IMR-90 (cell line): ENCODE measurements at regions not wholly inside any gene's neighbourhood (a gene's known extent, or its start where the extent isn't known, plus 50 kb on each side); places are given as distances from the start of the nearest gene placed in this dataset.

Experiments used
- ATAC-seq: fragments of 200-7000 bp; cut with Tn5 transposase; 2 replicates; pipeline ENCODE4 v1.9.1; 2020; ENCODE audit warnings: low read depth, mild to moderate bottlenecking, moderate library complexity
- BruUV-seq: library from RNA; stranded (reverse); fragments of 400-500 nt; replicated peaks from 2 replicates; lab custom pipeline; 2021; lab: Mats Ljungman, UMichigan
- CTCF ChIA-PET: fragments of 300-600 bp; formaldehyde crosslinking; extraction: SDS; loops from one replicate; lab custom pipeline; 2021; ENCODE audit warnings: antibody characterized with exemption; lab: Yijun Ruan, JAX
- POLR2A ChIA-PET: fragments of 300-600 bp; sonication (Branson Sonifier 250); formaldehyde crosslinking; loops from one replicate; lab custom pipeline; 2022; ENCODE audit warnings: antibody characterized with exemption; ENCODE audit not compliant: unreplicated experiment; lab: Charles Lee
- DNase-seq: peaks from one replicate; pipeline ENCODE4 v3.0.0; 2013
- H2AFZ ChIP-seq: replicated peaks from 2 replicates; pipeline ENCODE3; 2013; ENCODE audit warnings: low read length, mild to moderate bottlenecking; ENCODE audit not compliant: poor library complexity
- H2AK5ac ChIP-seq: 2 replicates; pipeline ENCODE4 v1.6.1; 2013; ENCODE audit warnings: low read depth, low read length, inconsistent platforms
- H2AK9ac ChIP-seq: replicated peaks from 2 replicates; pipeline ENCODE3; 2013; ENCODE audit warnings: mild to moderate bottlenecking, low read depth, low read length, moderate library complexity; ENCODE audit not compliant: poor library complexity
- H2BK120ac ChIP-seq: 2 replicates; pipeline ENCODE4 v1.6.1; 2013; ENCODE audit warnings: low read depth, low read length, inconsistent platforms
- H2BK15ac ChIP-seq: 3 replicates; pipeline ENCODE4 v1.6.1; 2013; ENCODE audit warnings: low read depth, low read length, inconsistent platforms
- H2BK20ac ChIP-seq: 2 replicates; pipeline ENCODE4 v1.6.1; 2013; ENCODE audit warnings: low read depth, mild to moderate bottlenecking, inconsistent platforms, low read length, moderate library complexity
- H2BK5ac ChIP-seq: 2 replicates; pipeline ENCODE4 v1.6.1; 2013; ENCODE audit warnings: mild to moderate bottlenecking, low read depth, low read length, inconsistent platforms; ENCODE audit not compliant: poor library complexity, severe bottlenecking
- H3K14ac ChIP-seq: replicated peaks from 2 replicates; pipeline ENCODE4 v1.6.1; 2013; ENCODE audit warnings: low read depth, low read length, inconsistent platforms
- H3K18ac ChIP-seq: 2 replicates; pipeline ENCODE4 v1.6.1; 2013; ENCODE audit warnings: low read depth, low read length, control low read depth
- H3K23ac ChIP-seq: 2 replicates; pipeline ENCODE4 v1.6.1; 2013; ENCODE audit warnings: low read depth, low read length, inconsistent platforms
- H3K27ac ChIP-seq: 2 replicates; pipeline ENCODE4 v1.5.1; 2013; ENCODE audit warnings: mild to moderate bottlenecking, control low read depth, low read length; ENCODE audit not compliant: insufficient read depth
- H3K27me3 ChIP-seq: 2 replicates; pipeline ENCODE4 v1.6.1; 2013; ENCODE audit warnings: low read length; ENCODE audit not compliant: control insufficient read depth, insufficient read depth
- H3K36me3 ChIP-seq: 2 replicates; pipeline ENCODE4 v1.6.1; 2013; ENCODE audit warnings: low read length, mixed read lengths; ENCODE audit not compliant: control insufficient read depth, insufficient read depth
- H3K4ac ChIP-seq: 2 replicates; pipeline ENCODE4 v1.6.1; 2013; ENCODE audit warnings: low read depth, low read length, inconsistent platforms
- H3K4me1 ChIP-seq: 2 replicates; pipeline ENCODE4 v1.6.1; 2013; ENCODE audit warnings: low read length, mixed read lengths; ENCODE audit not compliant: control insufficient read depth, insufficient read depth
- H3K4me2 ChIP-seq: 2 replicates; pipeline ENCODE4 v1.6.1; 2013; ENCODE audit warnings: low read depth, mild to moderate bottlenecking, control low read depth, low read length, moderate library complexity
- H3K4me3 ChIP-seq: 2 replicates; pipeline ENCODE4 v1.5.1; 2013; ENCODE audit warnings: low read depth, mild to moderate bottlenecking, control low read depth, low read length, moderate library complexity; ENCODE audit not compliant: insufficient read depth
- H3K56ac ChIP-seq: 2 replicates; pipeline ENCODE4 v1.6.1; 2013; ENCODE audit warnings: low read length, inconsistent platforms; ENCODE audit not compliant: insufficient read depth; ENCODE audit errors: extremely low read depth
- H3K79me1 ChIP-seq, 2 experiments: 2 replicates each; pipeline ENCODE4 v1.6.1; 2013; ENCODE audit warnings: low read length in 2 of 2, inconsistent platforms in 1 of 2, low read depth in 1 of 2
- H3K9ac ChIP-seq: 2 replicates; pipeline ENCODE4 v1.6.1; 2013; ENCODE audit warnings: low read depth, low read length, control low read depth
- H3K9me1 ChIP-seq: 2 replicates; pipeline ENCODE4 v1.6.1; 2013; ENCODE audit warnings: low read length, inconsistent platforms; ENCODE audit not compliant: insufficient read depth
- H3K9me3 ChIP-seq: 2 replicates; pipeline ENCODE4 v1.6.1; 2013; ENCODE audit warnings: low read length; ENCODE audit not compliant: control insufficient read depth, insufficient read depth
- H4K20me1 ChIP-seq: 2 replicates; pipeline ENCODE4 v1.6.1; 2013; ENCODE audit warnings: low read length, inconsistent platforms; ENCODE audit not compliant: insufficient read depth
- H4K5ac ChIP-seq: 2 replicates; pipeline ENCODE4 v1.6.1; 2013; ENCODE audit warnings: mild to moderate bottlenecking, low read depth, low read length, control low read depth
- H4K8ac ChIP-seq, 2 experiments: 2 replicates each; pipeline ENCODE4 v1.6.1; 2013; ENCODE audit warnings: low read depth in 2 of 2, low read length in 2 of 2, control low read depth in 1 of 2, inconsistent platforms in 1 of 2
- H4K91ac ChIP-seq: 2 replicates; pipeline ENCODE4 v1.6.1; 2013; ENCODE audit warnings: low read depth, low read length, inconsistent platforms; ENCODE audit not compliant: insufficient read depth
- CEBPB ChIP-seq: IDR thresholded peaks from 2 replicates; pipeline ENCODE4 v1.6.1; 2012; ENCODE audit warnings: low read depth, low read length, improper control_type of control experiment
- CHD1 ChIP-seq: IDR thresholded peaks from 2 replicates; pipeline ENCODE4 v1.6.1; 2012; ENCODE audit warnings: low read depth, low read length, improper control_type of control experiment
- CTCF ChIP-seq: conservative IDR thresholded peaks from 2 replicates; pipeline ENCODE4 v1.5.1; 2012; ENCODE audit warnings: mild to moderate bottlenecking, low read depth, low read length, improper control_type of control experiment
- FOS ChIP-seq: fragments of 150-350 bp; IDR thresholded peaks from 2 replicates; pipeline ENCODE4 v1.6.1; 2016; ENCODE audit warnings: low read depth, low read length
- MAFK ChIP-seq: IDR thresholded peaks from 2 replicates; pipeline ENCODE4 v1.6.1; 2012; ENCODE audit warnings: low read depth, low read length, improper control_type of control experiment
- MAZ ChIP-seq: IDR thresholded peaks from 2 replicates; pipeline ENCODE4 v1.6.1; 2012; ENCODE audit warnings: low read depth, mild to moderate bottlenecking, low read length, improper control_type of control experiment, moderate library complexity, borderline replicate concordance
- NFE2L2 ChIP-seq: fragments of 150-350 bp; IDR thresholded peaks from 2 replicates; pipeline ENCODE4 v1.6.1; 2016; ENCODE audit warnings: low read depth, mild to moderate bottlenecking, low read length
- POLR2A ChIP-seq: IDR thresholded peaks from 2 replicates; pipeline ENCODE4 v1.6.1; 2012; ENCODE audit warnings: mild to moderate bottlenecking, low read depth, low read length
- RAD21 ChIP-seq: IDR thresholded peaks from 2 replicates; pipeline ENCODE4 v1.6.1; 2012; ENCODE audit warnings: low read length, improper control_type of control experiment
- RCOR1 ChIP-seq: IDR thresholded peaks from 2 replicates; pipeline ENCODE4 v1.6.1; 2012; ENCODE audit warnings: mild to moderate bottlenecking, low read length, improper control_type of control experiment; ENCODE audit not compliant: insufficient replicate concordance
- RFX5 ChIP-seq: IDR thresholded peaks from 2 replicates; pipeline ENCODE4 v1.8.0; 2012; ENCODE audit warnings: low read depth, mild to moderate bottlenecking, low read length, moderate library complexity
- USF2 ChIP-seq: fragments of 150-350 bp; IDR thresholded peaks from 2 replicates; pipeline ENCODE4 v1.6.1; 2017; ENCODE audit warnings: mild to moderate bottlenecking, antibody characterized with exemption, low read length, low read depth
- WGBS, 2 experiments: methylation state at CpG; one replicate each; pipeline versions ENCODE4 v1.1.5 to v1.1.7; 2013; ENCODE audit warnings: missing lambda C conversion rate in 2 of 2; ENCODE audit not compliant: insufficient read length in 1 of 2; ENCODE audit errors: extremely low coverage in 2 of 2; 5-methylcytosine and 5-hydroxymethylcytosine counted together
- dilution Hi-C: fragments of 300-500 bp; cut with HindIII; formaldehyde crosslinking; loops from one replicate; pipeline ENCODE4 v1.14.3; 2018; ENCODE audit warnings: low sequenced_read_pairs; ENCODE audit not compliant: unreplicated experiment
- in situ Hi-C: fragments of 300-500 bp; cut with MboI; formaldehyde crosslinking; loops from 3 replicates; pipeline ENCODE4 v1.14.3; 2019; ENCODE audit warnings: low sequenced_read_pairs, inconsistent platforms, mixed read lengths
- intact Hi-C: fragments of 100-400 bp; cut with micrococcal nuclease; formaldehyde crosslinking; loops from 2 replicates; pipeline ENCODE4 v1.10.0; 2022

GRCh38 chr4:31667686-31668085, 947.5 kb downstream of the PCDH7 start:
- Histone ChIP-seq H3K79me1 (no peaks in the 10 kb centered on the region), H2AK9ac (no peak overlapping the region), H2AFZ (no peak overlapping the region), H4K20me1 (no peaks in the 10 kb centered on the region), H3K9me3 (no peaks in the 10 kb centered on the region), H3K9me1 (no peaks in the 10 kb centered on the region), H3K56ac (no peak overlapping the region), H3K4me3 (no peak overlapping the region), H2BK120ac (no peak overlapping the region), H2AK5ac (no peak overlapping the region), H3K27ac (no peak overlapping the region), H3K18ac (no peak overlapping the region), H3K27me3 (no peaks in the 10 kb centered on the region), H3K9ac (no peak overlapping the region), H2BK15ac (no peak overlapping the region), H3K4me2 (no peak overlapping the region), H2BK5ac (no peak overlapping the region), H4K5ac (no peak overlapping the region), H3K4me1 (no peaks in the 10 kb centered on the region), H3K14ac (no peak overlapping the region), H4K91ac (no peak overlapping the region), H3K23ac (no peak overlapping the region), H4K8ac (no peak overlapping the region), H3K36me3 (no peaks in the 10 kb centered on the region), H3K4ac (no peak overlapping the region), H2BK20ac (no peak overlapping the region)
- TF ChIP-seq POLR2A, result no peak
- no peak for TF ChIP-seq RAD21
- TF ChIP-seq RFX5, result no peak
- TF ChIP-seq MAFK, result no peak
- no peak for TF ChIP-seq CEBPB
- no peak for TF ChIP-seq CHD1
- TF ChIP-seq USF2, result no peak
- TF ChIP-seq MAZ, result no peak
- no peak for TF ChIP-seq NFE2L2
- TF ChIP-seq FOS, result no peak
- no peak for TF ChIP-seq RCOR1
- no peak for TF ChIP-seq CTCF
- no TSS peak for BruUV-seq
- intact Hi-C loops (no loop called here), dilution Hi-C loops (no loop called here), in situ Hi-C loops (no loop called here)
- ATAC-seq, result no peak
- WGBS, 2 experiments, result no CpG with 5 or more reads among the region's 2 CpGs
- peak; percentile 2 for DNase-seq
- ChIA-PET POLR2A (no interaction called here), CTCF (interaction anchor here (0.5 kb wide), 1 partner anchor 694 kb away, joined by 3 read pairs; no protein-coding TSS in a partner anchor)
